HEK293 (cell line): ENCODE measurements at regions not wholly inside any gene's neighbourhood (a gene's known extent, or its start where the extent isn't known, plus 50 kb on each side); places are given as distances from the start of the nearest gene placed in this dataset.

ENCODE experiments used
- CTCF ChIA-PET: fragments of 350-600 bp; formaldehyde crosslinking; extraction: SDS; loops from one replicate; lab custom pipeline; 2021; ENCODE audit warnings: antibody characterized with exemption; lab: Yijun Ruan, JAX
- POLR2A ChIA-PET: fragments of 300-600 bp; formaldehyde crosslinking; extraction: SDS; loops from one replicate; lab custom pipeline; 2020; ENCODE audit warnings: antibody characterized with exemption, inconsistent platforms; lab: Yijun Ruan, JAX
- H3K27ac ChIP-seq: fragments of 200-500 bp; sonication (Bioruptor generic); 2 replicates; pipeline ENCODE4 v1.5.1; 2014; ENCODE audit warnings: low read depth, low read length, control low read depth, inconsistent platforms; ENCODE audit errors: extremely low read depth
- H3K36me3 ChIP-seq, 2 experiments: fragments of 200-500 bp in 1 of 2; sonication (Bioruptor generic) in 1 of 2; 1 replicate in 1 of 2; 2 replicates in 1 of 2; pipeline ENCODE4 v1.5.1; 2014 to 2017; ENCODE audit warnings: inconsistent platforms in 2 of 2, low read length in 2 of 2; ENCODE audit not compliant: control insufficient read depth in 2 of 2, insufficient read depth in 1 of 2
- H3K4me1 ChIP-seq: fragments of 200-500 bp; sonication (Bioruptor generic); 2 replicates; pipeline ENCODE4 v1.5.1; 2014; ENCODE audit warnings: mild to moderate bottlenecking, low read length, inconsistent platforms; ENCODE audit not compliant: control insufficient read depth, insufficient read depth
- H3K4me3 ChIP-seq: 2 replicates; pipeline ENCODE4 v1.5.1; 2011; ENCODE audit warnings: low read depth, mild to moderate bottlenecking, control low read depth, low read length, moderate library complexity
- H3K9me3 ChIP-seq: fragments of 200-500 bp; sonication (Bioruptor generic); 2 replicates; pipeline ENCODE4 v1.5.1; 2014; ENCODE audit warnings: low read depth, low read length, inconsistent platforms; ENCODE audit not compliant: control insufficient read depth, insufficient read depth
- KLF1 ChIP-seq: fragments of 450-650 bp; formaldehyde crosslinking; IDR thresholded peaks from 2 replicates; pipeline ENCODE4 v1.5.1; 2016; ENCODE audit warnings: missing biosample characterization, missing genetic modification characterization
- RBAK ChIP-seq: fragments of 450-650 bp; formaldehyde crosslinking; IDR thresholded peaks from 2 replicates; pipeline ENCODE4 v1.5.1; 2016; ENCODE audit warnings: missing biosample characterization, missing genetic modification characterization
- REPIN1 ChIP-seq: fragments of 450-650 bp; formaldehyde crosslinking; IDR thresholded peaks from 2 replicates; pipeline ENCODE4 v1.5.1; 2017; ENCODE audit warnings: missing biosample characterization, missing genetic modification characterization, low read depth
- SP2 ChIP-seq: fragments of 450-650 bp; formaldehyde crosslinking; IDR thresholded peaks from 2 replicates; pipeline ENCODE4 v1.5.1; 2016; ENCODE audit warnings: missing biosample characterization, missing genetic modification characterization
- TRIM28 ChIP-seq: IDR thresholded peaks from 2 replicates; pipeline ENCODE4 v1.6.1; 2011; ENCODE audit warnings: low read length, control low read depth, borderline replicate concordance
- WT1 ChIP-seq: fragments of 450-650 bp; formaldehyde crosslinking; IDR thresholded peaks from 2 replicates; pipeline ENCODE4 v1.5.1; 2016; ENCODE audit warnings: missing biosample characterization, missing genetic modification characterization
- ZBTB17 ChIP-seq: fragments of 450-650 bp; formaldehyde crosslinking; IDR thresholded peaks from 2 replicates; pipeline ENCODE4 v1.5.1; 2016; ENCODE audit warnings: missing biosample characterization, missing genetic modification characterization
- ZFP3 ChIP-seq: fragments of 450-650 bp; formaldehyde crosslinking; IDR thresholded peaks from 2 replicates; pipeline ENCODE4 v1.5.1; 2016; ENCODE audit warnings: low read depth, missing biosample characterization, missing genetic modification characterization
- ZFP69B ChIP-seq: fragments of 450-650 bp; formaldehyde crosslinking; IDR thresholded peaks from 2 replicates; pipeline ENCODE4 v1.5.1; 2016; ENCODE audit warnings: missing biosample characterization, missing genetic modification characterization
- ZNF133 ChIP-seq: fragments of 450-650 bp; formaldehyde crosslinking; IDR thresholded peaks from 2 replicates; pipeline ENCODE4 v1.5.1; 2016; ENCODE audit warnings: missing biosample characterization, missing genetic modification characterization
- ZNF175 ChIP-seq: fragments of 450-650 bp; formaldehyde crosslinking; IDR thresholded peaks from 2 replicates; pipeline ENCODE4 v1.5.1; 2016; ENCODE audit warnings: missing biosample characterization, missing genetic modification characterization
- ZNF2 ChIP-seq: fragments of 450-650 bp; formaldehyde crosslinking; IDR thresholded peaks from 2 replicates; pipeline ENCODE4 v1.5.1; 2016; ENCODE audit warnings: missing biosample characterization, missing genetic modification characterization
- ZNF391 ChIP-seq: fragments of 450-650 bp; formaldehyde crosslinking; IDR thresholded peaks from 2 replicates; pipeline ENCODE4 v1.5.1; 2016; ENCODE audit warnings: low read depth, missing biosample characterization, missing genetic modification characterization, borderline replicate concordance
- ZNF48 ChIP-seq: fragments of 450-650 bp; formaldehyde crosslinking; IDR thresholded peaks from 2 replicates; pipeline ENCODE4 v1.5.1; 2016; ENCODE audit warnings: missing biosample characterization, missing genetic modification characterization
- ZNF530 ChIP-seq: fragments of 450-650 bp; formaldehyde crosslinking; IDR thresholded peaks from 2 replicates; pipeline ENCODE4 v1.5.1; 2016; ENCODE audit warnings: low read depth, missing biosample characterization, missing genetic modification characterization
- ZNF768 ChIP-seq: fragments of 450-650 bp; formaldehyde crosslinking; IDR thresholded peaks from 2 replicates; pipeline ENCODE4 v1.5.1; 2018; ENCODE audit warnings: missing biosample characterization, mild to moderate bottlenecking, missing genetic modification characterization
- ZNF843 ChIP-seq: fragments of 450-650 bp; formaldehyde crosslinking; IDR thresholded peaks from 2 replicates; pipeline ENCODE4 v1.5.1; 2016; ENCODE audit warnings: missing biosample characterization, missing genetic modification characterization
- ZSCAN16 ChIP-seq: fragments of 450-650 bp; formaldehyde crosslinking; IDR thresholded peaks from 2 replicates; pipeline ENCODE4 v1.5.1; 2016; ENCODE audit warnings: missing biosample characterization, missing genetic modification characterization
- TF ChIP-seq, protein P1 (sequence below): fragments of 450-650 bp; formaldehyde crosslinking; IDR thresholded peaks from 2 replicates; pipeline ENCODE4 v1.5.1; 2016; ENCODE audit warnings: missing biosample characterization, missing genetic modification characterization
- TF ChIP-seq, protein P2 (sequence below): fragments of 450-650 bp; formaldehyde crosslinking; conservative IDR thresholded peaks from 2 replicates; pipeline ENCODE4 v1.5.1; 2016; ENCODE audit warnings: low read depth, missing biosample characterization, missing genetic modification characterization
- TF ChIP-seq, protein P3 (sequence below): fragments of 450-650 bp; IDR thresholded peaks from 2 replicates; pipeline ENCODE4 v1.5.1; 2018; ENCODE audit warnings: missing biosample characterization, mild to moderate bottlenecking, missing genetic modification characterization
- TF ChIP-seq, protein P4 (sequence below): fragments of 450-650 bp; formaldehyde crosslinking; IDR thresholded peaks from 2 replicates; pipeline ENCODE4 v1.5.1; 2017; ENCODE audit warnings: missing biosample characterization, missing genetic modification characterization
- TF ChIP-seq, protein P5 (sequence below): fragments of 450-650 bp; formaldehyde crosslinking; IDR thresholded peaks from 2 replicates; pipeline ENCODE4 v1.5.1; 2016; ENCODE audit warnings: missing biosample characterization, missing genetic modification characterization
- TF ChIP-seq, protein P6 (sequence below): IDR thresholded peaks from 2 replicates; pipeline ENCODE4 v1.6.1; 2011; ENCODE audit warnings: mild to moderate bottlenecking, low read depth, low read length, borderline replicate concordance

DNA sequence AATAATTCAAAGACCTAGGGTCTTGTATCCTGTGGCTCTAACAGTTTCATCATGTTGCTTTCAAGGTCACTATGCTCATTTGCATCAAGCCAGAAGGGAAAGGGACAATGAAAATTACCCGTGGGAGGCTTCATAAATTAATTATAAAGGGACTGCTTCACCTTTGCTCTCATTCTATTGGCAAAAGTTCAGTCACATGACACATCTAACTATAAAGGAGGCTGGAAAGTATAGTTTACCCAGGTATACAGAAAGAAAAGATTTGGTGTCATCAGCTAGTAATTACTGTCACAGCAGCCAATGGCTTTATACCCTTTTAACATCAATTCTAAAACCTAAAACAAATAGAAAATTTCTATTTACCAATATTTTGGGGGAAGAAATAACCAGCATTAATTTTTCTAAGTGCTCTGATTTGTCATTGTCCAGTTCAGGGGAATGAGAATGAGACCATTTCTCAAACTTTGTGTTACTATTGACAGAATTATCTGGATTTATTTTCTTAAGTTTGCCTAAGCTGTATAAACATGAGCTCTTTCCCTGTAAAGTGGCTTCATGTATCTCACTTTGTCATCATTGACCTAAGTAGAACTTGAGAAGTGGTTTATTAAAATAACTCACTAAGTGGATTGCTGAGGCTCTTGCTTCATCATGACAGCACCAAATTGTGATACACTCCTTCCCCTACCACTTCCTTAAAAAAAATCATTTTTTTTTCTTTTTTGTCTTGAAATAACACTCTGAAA, 257.7 kb upstream of the PEX5L start:
- no peaks in the 10 kb centered on the region for H3K9me3 ChIP-seq
- ChIA-PET CTCF (no interaction called here), POLR2A (no interaction called here)
- no peak overlapping the region for H3K4me3 ChIP-seq
- TF ChIP-seq ZFP3 (tag by site-specific recombination) (no peak), RBAK (tag by site-specific recombination) (no peak), REPIN1 (tag by site-specific recombination) (no peak)
- TF ChIP-seq, protein P1, sequence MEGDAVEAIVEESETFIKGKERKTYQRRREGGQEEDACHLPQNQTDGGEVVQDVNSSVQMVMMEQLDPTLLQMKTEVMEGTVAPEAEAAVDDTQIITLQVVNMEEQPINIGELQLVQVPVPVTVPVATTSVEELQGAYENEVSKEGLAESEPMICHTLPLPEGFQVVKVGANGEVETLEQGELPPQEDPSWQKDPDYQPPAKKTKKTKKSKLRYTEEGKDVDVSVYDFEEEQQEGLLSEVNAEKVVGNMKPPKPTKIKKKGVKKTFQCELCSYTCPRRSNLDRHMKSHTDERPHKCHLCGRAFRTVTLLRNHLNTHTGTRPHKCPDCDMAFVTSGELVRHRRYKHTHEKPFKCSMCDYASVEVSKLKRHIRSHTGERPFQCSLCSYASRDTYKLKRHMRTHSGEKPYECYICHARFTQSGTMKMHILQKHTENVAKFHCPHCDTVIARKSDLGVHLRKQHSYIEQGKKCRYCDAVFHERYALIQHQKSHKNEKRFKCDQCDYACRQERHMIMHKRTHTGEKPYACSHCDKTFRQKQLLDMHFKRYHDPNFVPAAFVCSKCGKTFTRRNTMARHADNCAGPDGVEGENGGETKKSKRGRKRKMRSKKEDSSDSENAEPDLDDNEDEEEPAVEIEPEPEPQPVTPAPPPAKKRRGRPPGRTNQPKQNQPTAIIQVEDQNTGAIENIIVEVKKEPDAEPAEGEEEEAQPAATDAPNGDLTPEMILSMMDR (tag by site-specific recombination), result no peak
- TF ChIP-seq, protein P2, sequence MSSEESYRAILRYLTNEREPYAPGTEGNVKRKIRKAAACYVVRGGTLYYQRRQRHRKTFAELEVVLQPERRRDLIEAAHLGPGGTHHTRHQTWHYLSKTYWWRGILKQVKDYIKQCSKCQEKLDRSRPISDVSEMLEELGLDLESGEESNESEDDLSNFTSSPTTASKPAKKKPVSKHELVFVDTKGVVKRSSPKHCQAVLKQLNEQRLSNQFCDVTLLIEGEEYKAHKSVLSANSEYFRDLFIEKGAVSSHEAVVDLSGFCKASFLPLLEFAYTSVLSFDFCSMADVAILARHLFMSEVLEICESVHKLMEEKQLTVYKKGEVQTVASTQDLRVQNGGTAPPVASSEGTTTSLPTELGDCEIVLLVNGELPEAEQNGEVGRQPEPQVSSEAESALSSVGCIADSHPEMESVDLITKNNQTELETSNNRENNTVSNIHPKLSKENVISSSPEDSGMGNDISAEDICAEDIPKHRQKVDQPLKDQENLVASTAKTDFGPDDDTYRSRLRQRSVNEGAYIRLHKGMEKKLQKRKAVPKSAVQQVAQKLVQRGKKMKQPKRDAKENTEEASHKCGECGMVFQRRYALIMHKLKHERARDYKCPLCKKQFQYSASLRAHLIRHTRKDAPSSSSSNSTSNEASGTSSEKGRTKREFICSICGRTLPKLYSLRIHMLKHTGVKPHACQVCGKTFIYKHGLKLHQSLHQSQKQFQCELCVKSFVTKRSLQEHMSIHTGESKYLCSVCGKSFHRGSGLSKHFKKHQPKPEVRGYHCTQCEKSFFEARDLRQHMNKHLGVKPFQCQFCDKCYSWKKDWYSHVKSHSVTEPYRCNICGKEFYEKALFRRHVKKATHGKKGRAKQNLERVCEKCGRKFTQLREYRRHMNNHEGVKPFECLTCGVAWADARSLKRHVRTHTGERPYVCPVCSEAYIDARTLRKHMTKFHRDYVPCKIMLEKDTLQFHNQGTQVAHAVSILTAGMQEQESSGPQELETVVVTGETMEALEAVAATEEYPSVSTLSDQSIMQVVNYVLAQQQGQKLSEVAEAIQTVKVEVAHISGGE (tag by site-specific recombination), result no peak
- TF ChIP-seq, protein P3, sequence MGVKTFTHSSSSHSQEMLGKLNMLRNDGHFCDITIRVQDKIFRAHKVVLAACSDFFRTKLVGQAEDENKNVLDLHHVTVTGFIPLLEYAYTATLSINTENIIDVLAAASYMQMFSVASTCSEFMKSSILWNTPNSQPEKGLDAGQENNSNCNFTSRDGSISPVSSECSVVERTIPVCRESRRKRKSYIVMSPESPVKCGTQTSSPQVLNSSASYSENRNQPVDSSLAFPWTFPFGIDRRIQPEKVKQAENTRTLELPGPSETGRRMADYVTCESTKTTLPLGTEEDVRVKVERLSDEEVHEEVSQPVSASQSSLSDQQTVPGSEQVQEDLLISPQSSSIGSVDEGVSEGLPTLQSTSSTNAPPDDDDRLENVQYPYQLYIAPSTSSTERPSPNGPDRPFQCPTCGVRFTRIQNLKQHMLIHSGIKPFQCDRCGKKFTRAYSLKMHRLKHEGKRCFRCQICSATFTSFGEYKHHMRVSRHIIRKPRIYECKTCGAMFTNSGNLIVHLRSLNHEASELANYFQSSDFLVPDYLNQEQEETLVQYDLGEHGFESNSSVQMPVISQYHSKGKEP, result no peak
- H3K4me1 ChIP-seq, result no peaks in the 10 kb centered on the region
- H3K36me3 ChIP-seq, result no peaks in the 10 kb centered on the region
- H3K27ac ChIP-seq, result no peak overlapping the region

DNA sequence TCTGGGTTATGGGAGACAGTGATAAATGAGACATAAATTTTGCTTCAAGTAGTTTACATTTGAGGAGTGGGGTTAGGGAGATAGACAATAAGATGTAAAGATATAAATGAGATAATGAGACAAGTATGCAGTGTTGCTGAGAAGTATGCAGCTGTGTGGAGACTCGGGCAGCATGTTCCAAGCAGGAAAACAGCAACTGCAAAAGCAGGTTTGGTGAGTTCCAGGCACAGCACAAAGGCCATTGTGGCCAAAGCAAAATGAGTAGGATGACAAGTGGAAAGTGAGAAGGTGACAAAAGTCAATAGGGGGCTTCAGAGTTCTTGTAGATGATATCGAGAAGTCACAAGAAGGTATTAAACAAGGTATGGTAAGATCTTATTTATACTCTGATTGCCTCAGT, 259.1 kb upstream of the PEX5L start:
- no peaks in the 10 kb centered on the region for H3K4me1 ChIP-seq
- H3K27ac ChIP-seq, result no peak overlapping the region
- H3K36me3 ChIP-seq, result no peaks in the 10 kb centered on the region
- CTCF ChIA-PET, result no interaction called here
- H3K4me3 ChIP-seq, result no peak overlapping the region
- TF ChIP-seq TRIM28, result no peak
- no peak for TF ChIP-seq ZNF768 (tag by site-specific recombination)
- TF ChIP-seq, protein P4, sequence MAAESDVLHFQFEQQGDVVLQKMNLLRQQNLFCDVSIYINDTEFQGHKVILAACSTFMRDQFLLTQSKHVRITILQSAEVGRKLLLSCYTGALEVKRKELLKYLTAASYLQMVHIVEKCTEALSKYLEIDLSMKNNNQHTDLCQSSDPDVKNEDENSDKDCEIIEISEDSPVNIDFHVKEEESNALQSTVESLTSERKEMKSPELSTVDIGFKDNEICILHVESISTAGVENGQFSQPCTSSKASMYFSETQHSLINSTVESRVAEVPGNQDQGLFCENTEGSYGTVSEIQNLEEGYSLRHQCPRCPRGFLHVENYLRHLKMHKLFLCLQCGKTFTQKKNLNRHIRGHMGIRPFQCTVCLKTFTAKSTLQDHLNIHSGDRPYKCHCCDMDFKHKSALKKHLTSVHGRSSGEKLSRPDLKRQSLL (tag by site-specific recombination), result no peak
- no peak for TF ChIP-seq ZFP69B (tag by site-specific recombination)
- no peak for TF ChIP-seq ZNF843 (tag by site-specific recombination)
- no peak for TF ChIP-seq ZNF175 (tag by site-specific recombination)
- no peak for TF ChIP-seq ZBTB17 (tag by site-specific recombination)
- TF ChIP-seq ZNF133 (tag by site-specific recombination), result no peak
- no peak for TF ChIP-seq KLF1
- TF ChIP-seq SP2 (tag by site-specific recombination), result no peak
- no peak for TF ChIP-seq ZNF2 (tag by site-specific recombination)
- TF ChIP-seq, protein P5, sequence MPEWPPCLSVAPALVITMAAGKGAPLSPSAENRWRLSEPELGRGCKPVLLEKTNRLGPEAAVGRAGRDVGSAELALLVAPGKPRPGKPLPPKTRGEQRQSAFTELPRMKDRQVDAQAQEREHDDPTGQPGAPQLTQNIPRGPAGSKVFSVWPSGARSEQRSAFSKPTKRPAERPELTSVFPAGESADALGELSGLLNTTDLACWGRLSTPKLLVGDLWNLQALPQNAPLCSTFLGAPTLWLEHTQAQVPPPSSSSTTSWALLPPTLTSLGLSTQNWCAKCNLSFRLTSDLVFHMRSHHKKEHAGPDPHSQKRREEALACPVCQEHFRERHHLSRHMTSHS (tag by site-specific recombination), result no peak
- TF ChIP-seq ZNF391, result no peak
- TF ChIP-seq, protein P6, sequence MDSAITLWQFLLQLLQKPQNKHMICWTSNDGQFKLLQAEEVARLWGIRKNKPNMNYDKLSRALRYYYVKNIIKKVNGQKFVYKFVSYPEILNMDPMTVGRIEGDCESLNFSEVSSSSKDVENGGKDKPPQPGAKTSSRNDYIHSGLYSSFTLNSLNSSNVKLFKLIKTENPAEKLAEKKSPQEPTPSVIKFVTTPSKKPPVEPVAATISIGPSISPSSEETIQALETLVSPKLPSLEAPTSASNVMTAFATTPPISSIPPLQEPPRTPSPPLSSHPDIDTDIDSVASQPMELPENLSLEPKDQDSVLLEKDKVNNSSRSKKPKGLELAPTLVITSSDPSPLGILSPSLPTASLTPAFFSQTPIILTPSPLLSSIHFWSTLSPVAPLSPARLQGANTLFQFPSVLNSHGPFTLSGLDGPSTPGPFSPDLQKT, result no peak
- no peak for TF ChIP-seq ZSCAN16 (tag by site-specific recombination)
- TF ChIP-seq WT1 (tag by site-specific recombination), result no peak
- TF ChIP-seq ZNF530, result no peak
- TF ChIP-seq ZNF48 (tag by site-specific recombination), result no peak
- no peaks in the 10 kb centered on the region for H3K9me3 ChIP-seq
- POLR2A ChIA-PET, result no interaction called here
